ENCODE measurements at regions not wholly inside any gene's neighbourhood (a gene's known extent, or its start where the extent isn't known, plus 50 kb on each side); places are given as distances from the start of the nearest gene placed in this dataset.
"Not testable (repeated sequence)": the region's sequence is repeated elsewhere in the genome, so short reads cannot be mapped to it uniquely, and the experiment has no call there.

DNA sequence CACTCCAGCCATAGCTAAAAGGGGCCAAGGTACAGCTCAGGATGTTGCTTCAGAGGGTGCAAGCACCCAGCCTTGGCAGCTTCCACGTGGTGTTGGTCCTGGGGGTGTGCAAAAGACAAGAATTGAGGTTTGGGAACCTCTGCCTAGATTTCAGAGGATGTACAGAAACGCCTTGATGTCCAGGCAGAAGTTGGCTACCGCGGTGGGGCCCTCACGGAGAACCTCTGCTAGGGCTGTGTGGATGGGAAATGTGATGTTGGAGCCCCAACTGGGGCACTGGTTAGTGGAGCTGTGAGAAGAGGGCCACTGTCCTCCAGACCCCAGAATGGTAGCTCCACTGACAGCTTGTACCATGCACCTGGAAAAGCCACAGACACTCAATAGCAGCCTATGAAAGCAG lies 380.6 kb downstream of the IL20RB start:
- TF ChIP-seq, protein P1, sequence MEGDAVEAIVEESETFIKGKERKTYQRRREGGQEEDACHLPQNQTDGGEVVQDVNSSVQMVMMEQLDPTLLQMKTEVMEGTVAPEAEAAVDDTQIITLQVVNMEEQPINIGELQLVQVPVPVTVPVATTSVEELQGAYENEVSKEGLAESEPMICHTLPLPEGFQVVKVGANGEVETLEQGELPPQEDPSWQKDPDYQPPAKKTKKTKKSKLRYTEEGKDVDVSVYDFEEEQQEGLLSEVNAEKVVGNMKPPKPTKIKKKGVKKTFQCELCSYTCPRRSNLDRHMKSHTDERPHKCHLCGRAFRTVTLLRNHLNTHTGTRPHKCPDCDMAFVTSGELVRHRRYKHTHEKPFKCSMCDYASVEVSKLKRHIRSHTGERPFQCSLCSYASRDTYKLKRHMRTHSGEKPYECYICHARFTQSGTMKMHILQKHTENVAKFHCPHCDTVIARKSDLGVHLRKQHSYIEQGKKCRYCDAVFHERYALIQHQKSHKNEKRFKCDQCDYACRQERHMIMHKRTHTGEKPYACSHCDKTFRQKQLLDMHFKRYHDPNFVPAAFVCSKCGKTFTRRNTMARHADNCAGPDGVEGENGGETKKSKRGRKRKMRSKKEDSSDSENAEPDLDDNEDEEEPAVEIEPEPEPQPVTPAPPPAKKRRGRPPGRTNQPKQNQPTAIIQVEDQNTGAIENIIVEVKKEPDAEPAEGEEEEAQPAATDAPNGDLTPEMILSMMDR (IDR thresholded peaks at IDR 0.05), result not testable (repeated sequence)
- not testable (repeated sequence) for TF ChIP-seq POLR2A (IDR thresholded peaks at IDR 0.05)
